NCI-H146 (cell line): ENCODE measurements at regions not wholly inside any gene's neighbourhood (a gene's known extent, or its start where the extent isn't known, plus 50 kb on each side); places are given as distances from the start of the nearest gene placed in this dataset.

Experiments used
- DNase-seq: peaks from one replicate; lab custom pipeline; 2025; lab: John Stamatoyannopoulos, UW

GRCh38 chr2:7971248-7971647 lies 710.6 kb upstream of the ID2 start:
- no peak for DNase-seq

- DNase-seq, result no peak
These were observed 710.0 kb upstream of the ID2 start for GRCh38 chr2:7971841-7972240.

DNA sequence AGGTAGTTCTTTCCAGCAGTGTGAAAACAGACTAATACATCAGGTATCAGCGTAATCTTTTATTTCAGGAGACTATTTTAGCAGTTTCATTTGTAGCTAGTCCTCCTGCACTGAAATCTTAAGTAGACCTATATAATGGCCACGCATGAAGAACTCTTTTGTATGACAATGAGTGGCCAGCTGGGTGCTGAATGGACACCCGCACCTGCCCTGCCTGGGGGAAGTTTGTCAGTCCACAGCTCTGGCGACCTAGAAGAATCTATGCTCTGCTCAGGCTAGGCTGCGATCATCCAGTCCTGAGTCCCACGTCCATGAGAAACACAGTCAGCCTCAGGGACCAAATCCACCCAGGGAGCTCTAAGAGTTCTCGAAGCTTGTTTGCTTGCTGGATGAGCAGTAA lies 709.2 kb upstream of the ID2 start:
- DNase-seq, result peak; percentile 80

- DNase-seq, result no peak
These were observed 707.9 kb upstream of the ID2 start for GRCh38 chr2:7973801-7974480.

DNA sequence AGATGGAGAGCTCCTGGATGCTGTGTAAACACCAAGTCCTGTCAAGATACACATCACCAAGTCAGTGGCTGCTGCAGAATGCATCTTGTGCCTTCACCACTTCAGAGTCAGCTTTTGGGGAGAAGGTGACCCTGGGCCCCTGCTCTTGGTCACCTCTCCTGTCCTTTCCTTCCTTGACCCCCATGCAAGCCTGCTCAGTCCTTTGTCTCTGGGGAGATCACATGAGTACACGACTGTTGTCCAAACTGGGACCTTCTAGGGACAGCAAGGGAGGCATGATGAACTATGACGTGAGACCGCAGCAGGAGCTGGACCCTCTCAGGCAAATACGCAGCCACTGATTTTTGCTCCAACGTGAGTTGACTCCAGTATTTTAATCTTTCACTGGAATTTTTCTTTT lies 706.9 kb upstream of the ID2 start:
- DNase-seq, result no peak

GRCh38 chr2:7976206-7976605 lies 705.6 kb upstream of the ID2 start:
- DNase-seq, result no peak

GRCh38 chr2:7977981-7978380 lies 703.9 kb upstream of the ID2 start:
- DNase-seq, result no peak

GRCh38 chr2:7982054-7982453 lies 699.8 kb upstream of the ID2 start:
- no peak for DNase-seq

GRCh38 chr2:7983451-7983850 lies 698.4 kb upstream of the ID2 start:
- DNase-seq, result no peak

GRCh38 chr2:7983912-7984311 lies 697.9 kb upstream of the ID2 start:
- no peak for DNase-seq

DNA sequence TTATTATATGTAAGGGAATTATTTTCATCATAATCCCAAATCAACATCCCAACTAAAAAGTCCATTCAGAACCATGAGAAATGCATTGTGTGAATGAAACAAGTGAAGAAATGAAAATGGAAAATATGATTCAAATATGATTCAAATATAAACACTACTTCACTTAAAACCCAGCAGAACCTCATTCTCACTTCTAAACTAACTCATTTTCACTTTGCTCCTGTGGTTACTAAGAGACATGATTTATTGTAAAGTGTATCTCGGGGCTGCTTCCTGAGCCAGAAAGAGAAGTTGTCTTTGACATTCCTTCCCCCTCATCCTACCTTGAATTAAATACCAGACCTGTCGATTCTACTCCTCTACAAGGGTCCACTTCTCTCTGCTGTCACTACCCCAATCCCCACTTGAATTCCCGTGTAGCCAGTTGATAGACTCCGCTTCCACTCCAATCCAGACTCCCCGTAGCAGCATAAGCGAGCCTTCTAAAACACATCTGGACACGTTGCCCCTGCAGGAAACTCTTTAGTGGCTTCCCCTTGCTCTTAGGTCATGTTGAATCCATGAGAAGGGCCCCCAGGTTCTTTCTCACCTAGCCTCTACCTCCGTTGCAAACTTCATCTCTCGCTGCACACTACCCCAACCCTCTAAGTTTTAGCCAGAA lies 697.0 kb upstream of the ID2 start:
- DNase-seq, result no peak

- no peak for DNase-seq
These were observed 695.4 kb upstream of the ID2 start for GRCh38 chr2:7986431-7986830.

- DNase-seq, result no peak
These were observed 693.9 kb upstream of the ID2 start for GRCh38 chr2:7987992-7988391.

DNA sequence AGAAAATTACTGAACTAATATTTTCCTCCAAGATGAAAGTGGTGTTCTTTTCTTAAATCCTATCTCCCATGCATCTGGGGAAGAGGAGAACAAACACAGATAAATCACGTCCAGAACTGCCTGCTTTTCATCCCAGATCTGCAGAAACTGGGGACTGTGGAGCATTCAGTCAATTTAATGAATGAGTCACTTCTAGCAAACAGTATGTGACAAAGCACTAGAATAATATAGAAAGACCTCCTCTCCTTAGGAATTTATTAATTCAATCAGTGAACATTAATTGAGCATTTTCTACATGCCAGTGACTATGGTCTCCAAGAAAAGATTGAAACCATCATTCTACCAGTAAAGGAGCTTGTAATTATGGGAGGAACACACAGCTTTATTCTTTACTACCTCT lies 693.4 kb upstream of the ID2 start:
- DNase-seq, result no peak

DNA sequence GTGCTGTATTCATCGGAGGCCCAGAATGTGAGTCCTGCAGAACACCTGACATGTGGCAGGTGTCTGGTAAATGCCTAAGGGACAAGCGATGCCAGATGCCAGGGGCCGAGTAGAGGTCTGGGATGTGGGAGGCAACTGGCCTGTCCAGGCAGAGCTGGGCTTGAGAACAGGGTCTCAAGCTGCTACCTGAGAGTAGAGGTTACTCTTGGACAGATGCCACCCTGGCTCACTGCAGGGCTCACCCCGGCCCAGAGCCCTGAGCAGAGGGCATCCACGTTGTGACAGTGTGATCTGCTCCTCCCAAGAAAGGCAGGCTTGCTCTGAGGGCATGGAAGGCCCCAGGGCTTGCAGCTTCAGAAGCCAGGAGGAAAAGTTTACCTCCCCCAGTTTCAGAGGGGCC lies 692.0 kb upstream of the ID2 start:
- DNase-seq, result no peak

- DNase-seq, result peak; percentile 25
These were observed 688.9 kb upstream of the ID2 start for GRCh38 chr2:7992612-7993602.

DNA sequence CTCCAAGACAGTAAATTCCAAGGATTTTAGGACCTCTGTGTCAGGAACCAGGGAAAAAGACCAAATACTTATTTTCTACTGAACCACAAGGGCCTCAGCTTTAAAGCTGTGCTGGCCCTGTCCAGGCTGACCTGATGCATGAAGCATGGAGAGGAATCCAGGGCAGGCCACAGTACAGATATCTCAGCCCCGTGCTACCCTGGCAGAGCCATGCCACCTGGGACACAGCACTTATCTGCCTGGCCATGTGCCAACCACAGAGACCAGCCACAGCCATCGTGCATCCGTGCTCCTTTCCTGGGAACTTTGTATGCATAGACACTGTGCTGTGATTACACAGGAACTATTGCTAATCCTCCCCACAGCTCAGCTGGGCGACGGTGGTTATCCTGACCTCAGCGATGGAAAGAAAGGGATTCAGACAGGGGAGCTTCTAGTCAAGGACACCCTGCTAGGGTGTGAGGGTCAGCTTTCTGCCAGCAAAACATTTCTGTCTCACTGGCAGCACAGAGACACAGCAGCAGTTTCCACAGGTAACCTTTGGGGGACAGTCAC lies 687.4 kb upstream of the ID2 start:
- peak; percentile 66 for DNase-seq

DNA sequence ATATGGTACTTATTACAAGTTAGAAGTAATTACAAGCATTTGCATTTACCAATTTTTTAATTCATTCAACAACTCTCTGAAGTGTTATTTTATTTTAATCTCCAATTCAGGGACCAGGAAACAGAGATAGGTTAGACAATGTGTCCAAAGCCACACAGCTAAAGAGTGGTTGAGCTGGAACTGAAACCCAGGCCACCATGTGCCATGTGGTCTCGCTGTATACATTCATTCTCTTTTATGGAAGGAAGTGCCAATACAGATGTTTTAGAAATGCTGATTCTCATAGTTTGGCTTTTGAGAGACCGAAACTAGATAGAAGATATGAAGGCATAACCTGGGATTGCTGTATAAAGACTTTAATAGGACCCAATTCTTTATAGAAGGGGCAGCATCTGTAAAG lies 684.6 kb upstream of the ID2 start:
- no peak for DNase-seq

- no peak for DNase-seq
These were observed 682.0 kb upstream of the ID2 start for GRCh38 chr2:7999683-8000476.

GRCh38 chr2:8000870-8001269 lies 681.0 kb upstream of the ID2 start:
- no peak for DNase-seq

DNA sequence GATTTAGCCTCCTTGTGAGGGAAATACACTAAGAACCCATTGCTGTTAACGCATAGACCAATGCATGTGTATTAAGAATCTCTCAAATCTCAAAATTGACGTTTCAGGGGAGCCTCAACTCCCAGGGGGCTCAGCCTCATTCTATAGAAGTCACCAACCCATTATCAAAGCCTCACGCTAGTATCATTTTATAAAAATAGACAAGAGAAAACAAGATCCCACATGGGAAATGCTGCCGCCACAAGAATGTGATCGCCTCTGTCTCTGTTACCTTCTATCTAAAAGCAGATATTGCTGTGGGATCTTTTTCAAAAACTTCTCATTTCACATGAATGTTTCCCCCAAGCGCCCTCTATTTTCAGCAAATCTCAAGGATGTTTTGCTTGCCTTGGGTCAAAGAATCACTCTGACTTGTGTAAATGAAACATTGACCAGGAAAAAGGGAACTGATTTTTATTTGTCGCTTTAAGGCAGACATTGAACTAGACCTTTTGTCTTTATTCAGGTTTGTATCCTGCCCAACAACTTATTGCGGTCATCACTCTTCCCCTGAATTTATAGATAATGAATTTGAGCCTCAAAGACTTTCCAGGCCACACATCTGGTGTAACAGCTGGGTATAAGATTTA lies 679.0 kb upstream of the ID2 start:
- no peak for DNase-seq
